ENCODE measurements at regions not wholly inside any gene's neighbourhood (a gene's known extent, or its start where the extent isn't known, plus 50 kb on each side); places are given as distances from the start of the nearest gene placed in this dataset.

- TF ChIP-seq SP1 (CRISPR knock-in tag; conservative IDR thresholded peaks at IDR 0.05) (no peak), CTCF (IDR thresholded peaks at IDR 0.05) (no peak), FOXK1 (CRISPR knock-in tag; IDR thresholded peaks at IDR 0.05) (no peak), ATF3 (CRISPR knock-in tag; conservative IDR thresholded peaks at IDR 0.05) (no peak), NR1H2 (CRISPR knock-in tag; IDR thresholded peaks at IDR 0.05) (no peak), RELA (CRISPR knock-in tag; IDR thresholded peaks at IDR 0.05; ENCODE audit: borderline replicate concordance) (no peak), ELF4 (CRISPR knock-in tag; IDR thresholded peaks at IDR 0.05; ENCODE audit: low read depth) (no peak), IRF1 (CRISPR knock-in tag; IDR thresholded peaks at IDR 0.05) (no peak), USF2 (CRISPR knock-in tag; IDR thresholded peaks at IDR 0.05) (no peak)
These were observed 158.5 kb upstream of the PFN2 start for GRCh38 chr3:150129166-150129565.
